Brain microvascular endothelial cell (primary cell): ENCODE measurements at regions not wholly inside any gene's neighbourhood (a gene's known extent, or its start where the extent isn't known, plus 50 kb on each side); places are given as distances from the start of the nearest gene placed in this dataset.

ENCODE experiments used
- DNase-seq: peaks from one replicate; pipeline ENCODE4 v3.0.0-alpha.2; 2020
- H3K27ac ChIP-seq: fragments of 250-450 bp; sonication (Bioruptor Pico); 2 replicates; pipeline ENCODE4 v1.5.1; 2020; ENCODE audit warnings: mild to moderate bottlenecking, moderate library complexity
- H3K27me3 ChIP-seq: fragments of 250-450 bp; sonication (Bioruptor Pico); replicated peaks from 2 replicates; pipeline ENCODE4 v1.5.1; 2020; ENCODE audit warnings: mild to moderate bottlenecking
- H3K36me3 ChIP-seq: fragments of 250-450 bp; sonication (Bioruptor Pico); replicated peaks from 2 replicates; pipeline ENCODE4 v1.5.1; 2020; ENCODE audit warnings: mild to moderate bottlenecking
- H3K4me3 ChIP-seq: 2 replicates; pipeline ENCODE4 v1.5.1; 2011; ENCODE audit warnings: low read depth, mild to moderate bottlenecking, control low read depth, low read length, moderate library complexity
- in situ Hi-C: cut with HindIII; loops from 2 replicates; pipeline ENCODE4 v1.10.0; 2017; ENCODE audit warnings: low sequenced_read_pairs, low pct_ligation_motif_present
- TF ChIP-seq, protein P1 (sequence below): IDR thresholded peaks from 2 replicates; pipeline ENCODE4 v1.5.1; 2011; ENCODE audit warnings: low read depth, mild to moderate bottlenecking, moderate library complexity, low read length, control low read depth, inconsistent platforms; ENCODE audit errors: missing control alignments

DNA sequence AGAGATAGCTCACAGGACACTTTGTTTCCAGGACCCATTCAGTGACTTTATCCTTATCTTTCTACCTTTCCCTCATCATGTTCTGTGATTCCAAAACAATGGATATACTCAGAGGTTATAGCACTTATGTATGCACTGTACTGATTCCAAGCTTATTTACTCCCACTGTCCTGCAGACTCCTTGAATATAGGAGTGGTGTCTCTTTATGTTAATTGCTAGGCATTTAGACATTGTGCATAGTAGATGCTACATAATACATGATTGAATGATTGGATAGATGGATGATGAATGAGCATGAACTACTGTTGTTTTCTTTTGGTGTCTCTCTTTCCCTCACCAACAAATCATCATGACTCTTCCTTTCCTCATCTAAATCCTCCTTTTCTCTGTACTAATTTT lies 279.1 kb upstream of the RAG2 start:
- Histone ChIP-seq H3K36me3 (no peaks in the 10 kb centered on the region), H3K4me3 (no peak overlapping the region), H3K27ac (no peak overlapping the region), H3K27me3 (no peaks in the 10 kb centered on the region)
- no peak for DNase-seq
- TF ChIP-seq, protein P1, sequence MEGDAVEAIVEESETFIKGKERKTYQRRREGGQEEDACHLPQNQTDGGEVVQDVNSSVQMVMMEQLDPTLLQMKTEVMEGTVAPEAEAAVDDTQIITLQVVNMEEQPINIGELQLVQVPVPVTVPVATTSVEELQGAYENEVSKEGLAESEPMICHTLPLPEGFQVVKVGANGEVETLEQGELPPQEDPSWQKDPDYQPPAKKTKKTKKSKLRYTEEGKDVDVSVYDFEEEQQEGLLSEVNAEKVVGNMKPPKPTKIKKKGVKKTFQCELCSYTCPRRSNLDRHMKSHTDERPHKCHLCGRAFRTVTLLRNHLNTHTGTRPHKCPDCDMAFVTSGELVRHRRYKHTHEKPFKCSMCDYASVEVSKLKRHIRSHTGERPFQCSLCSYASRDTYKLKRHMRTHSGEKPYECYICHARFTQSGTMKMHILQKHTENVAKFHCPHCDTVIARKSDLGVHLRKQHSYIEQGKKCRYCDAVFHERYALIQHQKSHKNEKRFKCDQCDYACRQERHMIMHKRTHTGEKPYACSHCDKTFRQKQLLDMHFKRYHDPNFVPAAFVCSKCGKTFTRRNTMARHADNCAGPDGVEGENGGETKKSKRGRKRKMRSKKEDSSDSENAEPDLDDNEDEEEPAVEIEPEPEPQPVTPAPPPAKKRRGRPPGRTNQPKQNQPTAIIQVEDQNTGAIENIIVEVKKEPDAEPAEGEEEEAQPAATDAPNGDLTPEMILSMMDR, result no peak
- in situ Hi-C loops, result no loop called here

DNA sequence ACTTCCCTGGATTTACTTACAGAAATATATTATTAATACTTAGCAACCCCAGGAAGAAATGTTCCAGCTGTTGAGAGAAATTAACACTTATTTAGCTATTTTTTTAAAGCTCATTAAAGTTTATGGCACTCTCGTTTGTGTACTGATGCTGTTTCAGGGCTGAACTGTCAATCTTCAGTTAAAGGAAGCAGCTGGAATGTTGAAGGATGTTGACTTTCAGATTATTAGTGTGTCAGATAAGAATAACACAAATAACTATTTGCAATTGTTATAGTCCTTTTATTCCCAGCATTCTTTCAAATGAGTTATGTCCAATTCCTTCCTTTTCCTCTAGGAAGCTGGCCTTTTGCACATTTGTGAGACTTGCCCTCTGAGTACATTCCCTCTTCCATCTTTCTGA lies 278.2 kb upstream of the RAG2 start:
- DNase-seq, result no peak
- Histone ChIP-seq H3K4me3 (no peak overlapping the region), H3K36me3 (no peaks in the 10 kb centered on the region), H3K27ac (no peak overlapping the region), H3K27me3 (no peaks in the 10 kb centered on the region)
- in situ Hi-C loops, result no loop called here
- TF ChIP-seq, protein P1, result no peak

DNA sequence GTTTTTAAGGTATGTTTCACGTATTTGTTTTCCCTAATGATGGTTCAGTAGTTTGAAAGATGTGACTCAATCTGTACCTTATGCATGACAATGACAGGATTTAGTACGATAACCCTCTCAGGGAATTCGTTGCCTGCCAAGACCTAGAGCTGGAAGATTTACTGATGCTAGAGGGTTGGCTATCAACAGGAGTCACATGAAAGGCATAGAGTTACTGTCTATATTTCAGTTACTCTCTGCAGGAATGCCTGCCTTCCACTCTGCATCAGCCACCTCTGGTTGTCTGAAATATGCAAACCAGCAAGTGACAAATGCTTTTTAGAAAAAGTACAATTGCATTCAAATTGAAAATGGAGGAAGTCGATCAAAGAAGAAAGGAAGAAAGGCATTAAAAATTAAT lies 276.3 kb upstream of the RAG2 start:
- no peak for DNase-seq
- H3K27me3 ChIP-seq, result no peaks in the 10 kb centered on the region
- H3K36me3 ChIP-seq, result no peaks in the 10 kb centered on the region
- in situ Hi-C loops, result no loop called here
- TF ChIP-seq, protein P1, result no peak
- H3K27ac ChIP-seq, result no peak overlapping the region
- H3K4me3 ChIP-seq, result no peak overlapping the region

DNA sequence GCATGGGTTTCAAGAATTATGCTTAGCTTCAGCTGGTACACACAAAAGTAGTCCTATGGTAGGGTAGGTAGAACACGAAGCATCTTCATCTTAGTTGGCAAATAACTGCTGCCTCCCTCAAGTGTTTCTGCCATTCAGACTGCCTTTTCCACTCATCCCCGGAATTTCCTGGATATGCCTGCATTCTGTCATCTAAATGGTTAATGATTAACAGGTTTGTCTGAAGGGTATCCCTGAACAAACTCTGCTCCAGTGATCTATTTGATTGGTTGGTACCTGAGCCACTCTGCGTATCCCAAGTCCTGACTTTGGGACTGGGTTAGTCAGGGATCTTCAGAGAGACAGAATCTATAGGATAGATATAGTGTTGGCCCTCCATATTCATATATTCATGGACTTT lies 272.3 kb upstream of the RAG2 start:
- H3K27ac ChIP-seq, result no peak overlapping the region
- TF ChIP-seq, protein P1, result no peak
- no peaks in the 10 kb centered on the region for H3K27me3 ChIP-seq
- H3K36me3 ChIP-seq, result no peaks in the 10 kb centered on the region
- no peak overlapping the region for H3K4me3 ChIP-seq
- no peak for DNase-seq
- in situ Hi-C loops, result no loop called here

DNA sequence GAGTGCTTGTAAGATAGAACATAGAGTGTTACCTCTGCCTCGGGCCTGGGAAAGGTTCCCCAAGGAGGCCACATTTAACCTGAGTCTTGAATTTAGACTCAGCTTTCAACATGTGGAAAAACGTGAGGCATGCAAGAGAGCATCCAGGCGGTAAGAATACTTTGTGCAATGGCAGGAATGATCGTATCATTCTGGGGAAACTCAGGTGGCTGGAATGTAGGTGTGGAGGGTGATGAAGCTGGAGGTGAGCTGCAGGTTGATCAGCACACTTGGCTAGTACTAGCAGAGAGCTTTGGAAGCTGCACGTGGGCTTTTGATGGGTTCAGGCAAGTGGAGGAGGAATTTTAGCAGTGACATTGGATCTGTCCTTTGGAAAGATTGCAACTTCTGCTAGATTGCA lies 270.3 kb upstream of the RAG2 start:
- TF ChIP-seq, protein P1, result no peak
- Histone ChIP-seq H3K36me3 (no peaks in the 10 kb centered on the region), H3K4me3 (no peak overlapping the region), H3K27me3 (no peaks in the 10 kb centered on the region), H3K27ac (no peak overlapping the region)
- no peak for DNase-seq
- in situ Hi-C loops, result no loop called here

DNA sequence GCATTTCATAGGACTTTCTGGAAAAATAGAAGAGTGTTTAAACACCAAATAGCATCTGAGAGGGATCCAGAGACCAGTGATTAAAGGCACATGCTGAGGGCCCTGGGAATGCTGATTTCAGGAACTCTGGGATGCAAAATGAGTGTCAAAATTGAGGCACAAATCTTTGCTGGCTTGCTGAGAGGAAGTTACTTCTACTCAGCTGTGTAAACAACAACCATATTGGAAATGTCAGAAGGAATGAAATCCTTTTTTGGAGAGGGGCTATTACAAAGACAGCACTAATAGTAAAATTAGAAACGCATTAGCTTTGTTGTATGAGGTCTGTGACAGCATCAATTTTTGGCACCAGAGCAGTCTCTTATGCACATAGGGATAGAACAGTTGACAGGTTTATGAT lies 267.8 kb upstream of the RAG2 start:
- H3K4me3 ChIP-seq, result no peak overlapping the region
- H3K36me3 ChIP-seq, result no peaks in the 10 kb centered on the region
- H3K27me3 ChIP-seq, result no peaks in the 10 kb centered on the region
- TF ChIP-seq, protein P1, result no peak
- DNase-seq, result no peak
- in situ Hi-C loops, result no loop called here
- H3K27ac ChIP-seq, result no peak overlapping the region
